IPS-18c (cell line): ENCODE measurements at regions not wholly inside any gene's neighbourhood (a gene's known extent, or its start where the extent isn't known, plus 50 kb on each side); places are given as distances from the start of the nearest gene placed in this dataset.

Experiments
- H3K4me3 ChIP-seq: 2 replicates; pipeline ENCODE4 v1.7.0; 2013; ENCODE audit warnings: low read depth, mild to moderate bottlenecking, low read length, moderate library complexity; ENCODE audit not compliant: insufficient read depth
- H3K9me3 ChIP-seq: one replicate; pipeline ENCODE4 v1.6.1; 2013; ENCODE audit warnings: mild to moderate bottlenecking, low read length, moderate library complexity; ENCODE audit not compliant: control insufficient read depth, insufficient read depth

GRCh38 chr1:93778457-93778856, 96.8 kb upstream of the BCAR3 start:
- no peaks in the 10 kb centered on the region for H3K9me3 ChIP-seq

GRCh38 chr1:93777255-93777654, 95.6 kb upstream of the BCAR3 start:
- Histone ChIP-seq H3K4me3 (no peak overlapping the region), H3K9me3 (no peaks in the 10 kb centered on the region)

More at GRCh38 chr1:93778457-93778856, 96.8 kb upstream of the BCAR3 start:
- H3K4me3 ChIP-seq, result no peak overlapping the region

GRCh38 chr1:93776728-93777127, 95.1 kb upstream of the BCAR3 start:
- Histone ChIP-seq H3K9me3 (no peaks in the 10 kb centered on the region), H3K4me3 (no peak overlapping the region)

- no peak overlapping the region for H3K4me3 ChIP-seq
- no peaks in the 10 kb centered on the region for H3K9me3 ChIP-seq
Observed at GRCh38 chr1:93775224-93775623, 93.6 kb upstream of the BCAR3 start.

GRCh38 chr1:93774707-93775106, 93.1 kb upstream of the BCAR3 start:
- H3K4me3 ChIP-seq, result no peak overlapping the region
- H3K9me3 ChIP-seq, result no peaks in the 10 kb centered on the region

- Histone ChIP-seq H3K9me3 (no peaks in the 10 kb centered on the region), H3K4me3 (no peak overlapping the region)
Observed at GRCh38 chr1:93773049-93773838, 91.6 kb upstream of the BCAR3 start.

- Histone ChIP-seq H3K9me3 (no peaks in the 10 kb centered on the region), H3K4me3 (no peak overlapping the region)
Observed at GRCh38 chr1:93771843-93772242, 90.2 kb upstream of the BCAR3 start.

- Histone ChIP-seq H3K4me3 (no peak overlapping the region), H3K9me3 (no peaks in the 10 kb centered on the region)
Observed at GRCh38 chr1:93770640-93771039, 89.0 kb upstream of the BCAR3 start.

- Histone ChIP-seq H3K9me3 (no peaks in the 10 kb centered on the region), H3K4me3 (no peak overlapping the region)
Observed at GRCh38 chr1:93769777-93770176, 88.1 kb upstream of the BCAR3 start.

- Histone ChIP-seq H3K9me3 (no peaks in the 10 kb centered on the region), H3K4me3 (no peak overlapping the region)
Observed at GRCh38 chr1:93768380-93768863, 86.8 kb upstream of the BCAR3 start.

- Histone ChIP-seq H3K4me3 (no peak overlapping the region), H3K9me3 (peaks cover 2% of the 10 kb centered on the region)
Observed at GRCh38 chr1:93766451-93766850, 84.8 kb upstream of the BCAR3 start.

- peaks cover 2% of the 10 kb centered on the region for H3K9me3 ChIP-seq
Observed at GRCh38 chr1:93765099-93765498, 83.5 kb upstream of the BCAR3 start.

GRCh38 chr1:93764366-93764750, 82.7 kb upstream of the BCAR3 start:
- Histone ChIP-seq H3K4me3 (no peak overlapping the region), H3K9me3 (peaks cover 2% of the 10 kb centered on the region)

More at GRCh38 chr1:93765099-93765498, 83.5 kb upstream of the BCAR3 start:
- no peak overlapping the region for H3K4me3 ChIP-seq

- H3K4me3 ChIP-seq, result no peak overlapping the region
- H3K9me3 ChIP-seq, result peaks cover 2% of the 10 kb centered on the region
Observed at GRCh38 chr1:93763704-93764365, 82.2 kb upstream of the BCAR3 start.

GRCh38 chr1:93758842-93759515, 77.3 kb upstream of the BCAR3 start:
- H3K9me3 ChIP-seq, result peaks cover 2% of the 10 kb centered on the region
- H3K4me3 ChIP-seq, result no peak overlapping the region

- H3K4me3 ChIP-seq, result no peak overlapping the region
- no peaks in the 10 kb centered on the region for H3K9me3 ChIP-seq
Observed at GRCh38 chr1:93757256-93758036, 75.8 kb upstream of the BCAR3 start.

GRCh38 chr1:93756657-93757056, 75.0 kb upstream of the BCAR3 start:
- Histone ChIP-seq H3K9me3 (no peaks in the 10 kb centered on the region), H3K4me3 (no peak overlapping the region)
